ENCODE measurements at regions not wholly inside any gene's neighbourhood (a gene's known extent, or its start where the extent isn't known, plus 50 kb on each side); places are given as distances from the start of the nearest gene placed in this dataset.

- TF ChIP-seq, protein P1, sequence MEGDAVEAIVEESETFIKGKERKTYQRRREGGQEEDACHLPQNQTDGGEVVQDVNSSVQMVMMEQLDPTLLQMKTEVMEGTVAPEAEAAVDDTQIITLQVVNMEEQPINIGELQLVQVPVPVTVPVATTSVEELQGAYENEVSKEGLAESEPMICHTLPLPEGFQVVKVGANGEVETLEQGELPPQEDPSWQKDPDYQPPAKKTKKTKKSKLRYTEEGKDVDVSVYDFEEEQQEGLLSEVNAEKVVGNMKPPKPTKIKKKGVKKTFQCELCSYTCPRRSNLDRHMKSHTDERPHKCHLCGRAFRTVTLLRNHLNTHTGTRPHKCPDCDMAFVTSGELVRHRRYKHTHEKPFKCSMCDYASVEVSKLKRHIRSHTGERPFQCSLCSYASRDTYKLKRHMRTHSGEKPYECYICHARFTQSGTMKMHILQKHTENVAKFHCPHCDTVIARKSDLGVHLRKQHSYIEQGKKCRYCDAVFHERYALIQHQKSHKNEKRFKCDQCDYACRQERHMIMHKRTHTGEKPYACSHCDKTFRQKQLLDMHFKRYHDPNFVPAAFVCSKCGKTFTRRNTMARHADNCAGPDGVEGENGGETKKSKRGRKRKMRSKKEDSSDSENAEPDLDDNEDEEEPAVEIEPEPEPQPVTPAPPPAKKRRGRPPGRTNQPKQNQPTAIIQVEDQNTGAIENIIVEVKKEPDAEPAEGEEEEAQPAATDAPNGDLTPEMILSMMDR (IDR thresholded peaks at IDR 0.05), result no peak
- TF ChIP-seq POLR2A (IDR thresholded peaks at IDR 0.05), result no peak
Measured at GRCh38 chr12:20283482-20283881, 84.9 kb upstream of the PDE3A start.

Measured in Peyer's patch (tissue), 4 donors.